WTC11 (cell line): ENCODE measurements at regions not wholly inside any gene's neighbourhood (a gene's known extent, or its start where the extent isn't known, plus 50 kb on each side); places are given as distances from the start of the nearest gene placed in this dataset.

ENCODE experiments used
- CREM ChIP-seq: sonication (generic); formaldehyde crosslinking; IDR thresholded peaks from 2 replicates; pipeline ENCODE4 v1.8.1; 2022; ENCODE audit warnings: mild to moderate bottlenecking, missing genetic modification reagents, moderate library complexity
- CTCF ChIP-seq: fragments of 200-600 bp; IDR thresholded peaks from 2 replicates; pipeline ENCODE4 v1.8.0; 2022; ENCODE audit warnings: antibody characterized with exemption
- FOXP4 ChIP-seq: sonication (generic); formaldehyde crosslinking; IDR thresholded peaks from 2 replicates; pipeline ENCODE4 v1.8.0; 2022; ENCODE audit warnings: mild to moderate bottlenecking, missing genetic modification reagents
- MAX ChIP-seq: sonication (generic); formaldehyde crosslinking; IDR thresholded peaks from 2 replicates; pipeline ENCODE4 v1.8.0; 2022; ENCODE audit warnings: mild to moderate bottlenecking, missing genetic modification reagents
- ZBTB43 ChIP-seq: sonication (generic); formaldehyde crosslinking; IDR thresholded peaks from 2 replicates; pipeline ENCODE4 v1.8.1; 2023; ENCODE audit warnings: mild to moderate bottlenecking, missing genetic modification reagents

GRCh38 chr2:138414014-138414413, 87.6 kb upstream of the SPOPL start:
- TF ChIP-seq FOXP4 (CRISPR knock-in tag) (no peak), MAX (CRISPR knock-in tag) (no peak), CREM (CRISPR knock-in tag) (no peak), CTCF (no peak), ZBTB43 (CRISPR knock-in tag) (no peak)
